ENCODE measurements at regions not wholly inside any gene's neighbourhood (a gene's known extent, or its start where the extent isn't known, plus 50 kb on each side); places are given as distances from the start of the nearest gene placed in this dataset.

GRCh38 chr1:30052178-30052577, 671.2 kb downstream of the MATN1 start:
- TF ChIP-seq POLR2A (IDR thresholded peaks at IDR 0.05; ENCODE audit: low read depth, low read length) (no peak), POLR2AphosphoS5 (IDR thresholded peaks at IDR 0.05; ENCODE audit: low read depth, low read length) (no peak)
